ENCODE measurements at regions not wholly inside any gene's neighbourhood (a gene's known extent, or its start where the extent isn't known, plus 50 kb on each side); places are given as distances from the start of the nearest gene placed in this dataset.
"Not testable (repeated sequence)": the region's sequence is repeated elsewhere in the genome, so short reads cannot be mapped to it uniquely, and the experiment has no call there.

DNA sequence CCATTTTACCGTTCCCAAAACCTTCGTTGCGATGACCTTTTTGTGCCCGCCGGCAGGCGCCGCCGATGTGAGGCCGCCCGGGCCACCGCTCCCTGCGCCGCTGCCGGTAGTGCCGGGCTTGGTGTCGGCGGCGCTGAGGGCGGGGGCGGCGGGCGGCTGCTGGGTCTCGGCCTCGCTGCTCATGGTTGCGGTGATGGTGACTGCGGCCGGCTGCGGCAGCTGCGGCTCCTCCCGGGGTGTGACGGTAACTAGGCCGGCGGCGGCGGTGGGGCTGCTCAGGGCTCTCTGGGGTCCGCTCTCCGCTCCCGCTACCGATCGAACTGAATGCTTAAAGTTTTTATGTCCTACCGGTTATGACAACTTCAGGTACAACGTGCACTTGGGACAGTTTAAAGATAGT lies 472.6 kb upstream of the CCDC196 start:
- H3K27ac Mint-ChIP-seq, H3K9me3 Mint-ChIP-seq: not testable (repeated sequence)

DNA sequence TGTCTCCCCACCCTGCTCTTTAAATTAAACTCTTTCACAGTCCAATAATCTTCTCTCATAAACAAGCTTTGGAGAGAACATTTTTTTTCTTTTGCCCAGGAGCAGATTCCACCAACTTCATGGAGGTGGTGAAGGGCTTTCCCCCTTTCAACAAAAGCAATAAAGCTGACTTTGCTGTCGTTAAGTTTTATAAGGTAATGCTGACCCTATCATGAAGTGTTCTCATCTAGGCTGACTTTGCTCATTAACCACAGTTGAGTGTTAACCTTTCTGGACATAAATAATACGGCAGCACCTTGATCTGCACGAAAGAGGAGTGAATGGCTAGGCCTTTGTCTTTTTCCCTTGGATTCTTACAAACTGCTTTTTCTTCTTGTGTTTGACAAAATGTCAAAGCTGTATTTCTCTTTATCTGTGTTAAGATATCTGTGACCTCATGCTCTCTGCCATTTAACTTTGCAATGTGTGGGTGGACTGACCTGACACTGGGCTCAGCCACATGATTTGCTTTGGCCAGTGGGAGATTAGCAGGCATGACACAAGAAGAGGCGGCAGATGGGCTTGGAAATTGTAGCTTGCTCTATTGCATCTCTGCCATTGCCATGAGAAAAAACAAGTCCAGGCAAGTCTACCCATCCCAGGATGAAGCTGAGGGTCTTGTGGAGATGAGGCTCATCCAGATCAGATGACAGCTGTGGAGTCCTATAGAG lies 470.9 kb upstream of the CCDC196 start:
- Mint-ChIP-seq H3K27me3 (ENCODE audit: low read depth) (peaks cover 4% of the 10 kb centered on the region), H3K9me3 (peaks cover 5% of the 10 kb centered on the region), H3K36me3 (ENCODE audit: low read depth) (no peaks in the 10 kb centered on the region), H3K27ac (no peak overlapping the region), H3K4me3 (no peak overlapping the region), H3K4me1 (ENCODE audit: low read depth) (peaks cover 6% of the 10 kb centered on the region)
- no peak for DNase-seq (ENCODE audit: low spot score)

More for the DNA sequence above, 472.6 kb upstream of the CCDC196 start:
- H3K36me3 Mint-ChIP-seq (ENCODE audit: low read depth); DNase-seq (ENCODE audit: low spot score); H3K27me3 Mint-ChIP-seq (ENCODE audit: low read depth); H3K4me1 Mint-ChIP-seq (ENCODE audit: low read depth); H3K4me3 Mint-ChIP-seq: not testable (repeated sequence)

DNA sequence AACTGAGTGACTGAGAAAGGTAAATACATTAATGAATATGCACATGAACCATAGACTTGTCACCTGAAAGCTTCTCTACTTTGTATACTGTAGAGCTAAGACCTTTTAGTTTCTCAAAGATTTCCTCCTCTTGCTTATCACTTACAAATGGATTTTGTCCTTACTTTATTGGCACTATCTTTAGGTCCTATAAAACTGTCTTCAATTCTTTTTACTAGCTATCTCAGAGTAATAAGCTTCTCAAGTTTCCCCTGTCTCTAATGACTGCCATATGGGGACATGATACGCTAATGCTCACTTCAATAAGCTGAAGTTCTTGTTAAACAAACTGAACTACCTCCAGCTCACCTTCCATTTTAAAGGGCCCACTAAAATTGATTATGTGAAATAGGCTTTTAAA lies 468.2 kb upstream of the CCDC196 start:
- DNase-seq (ENCODE audit: low spot score), result no peak
- peaks cover 5% of the 10 kb centered on the region for H3K9me3 Mint-ChIP-seq
- H3K27ac Mint-ChIP-seq, result no peak overlapping the region
- peaks cover 16% of the 10 kb centered on the region for H3K27me3 Mint-ChIP-seq (ENCODE audit: low read depth)
- H3K4me1 Mint-ChIP-seq (ENCODE audit: low read depth), result peaks cover under 1% of the 10 kb centered on the region
- no peak overlapping the region for H3K4me3 Mint-ChIP-seq
- no peaks in the 10 kb centered on the region for H3K36me3 Mint-ChIP-seq (ENCODE audit: low read depth)

DNA sequence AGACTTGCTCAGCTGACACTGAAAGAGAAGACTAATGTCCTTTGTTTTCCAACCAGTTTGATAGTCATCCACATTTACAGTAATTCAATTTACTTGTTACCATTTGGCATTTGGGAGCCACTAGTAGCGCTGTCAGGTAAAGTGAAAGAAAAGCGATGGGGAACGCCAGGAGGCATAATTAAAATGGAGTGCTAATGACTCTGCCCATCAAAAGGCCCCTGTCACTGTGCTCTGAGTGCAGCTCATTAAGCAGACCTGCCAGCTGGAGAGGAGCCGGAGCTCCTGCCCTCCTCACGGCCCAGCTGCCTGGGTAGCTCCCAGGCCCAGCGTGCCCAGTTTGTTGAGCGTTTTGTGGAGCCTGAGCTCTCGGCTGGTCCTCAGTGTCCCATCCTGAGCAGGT lies 463.6 kb upstream of the CCDC196 start:
- Mint-ChIP-seq H3K36me3 (ENCODE audit: low read depth) (no peaks in the 10 kb centered on the region), H3K9me3 (no peaks in the 10 kb centered on the region), H3K4me3 (no peak overlapping the region), H3K4me1 (ENCODE audit: low read depth) (no peaks in the 10 kb centered on the region), H3K27ac (no peak overlapping the region), H3K27me3 (ENCODE audit: low read depth) (peaks cover 16% of the 10 kb centered on the region)
- no peak for DNase-seq (ENCODE audit: low spot score)

DNA sequence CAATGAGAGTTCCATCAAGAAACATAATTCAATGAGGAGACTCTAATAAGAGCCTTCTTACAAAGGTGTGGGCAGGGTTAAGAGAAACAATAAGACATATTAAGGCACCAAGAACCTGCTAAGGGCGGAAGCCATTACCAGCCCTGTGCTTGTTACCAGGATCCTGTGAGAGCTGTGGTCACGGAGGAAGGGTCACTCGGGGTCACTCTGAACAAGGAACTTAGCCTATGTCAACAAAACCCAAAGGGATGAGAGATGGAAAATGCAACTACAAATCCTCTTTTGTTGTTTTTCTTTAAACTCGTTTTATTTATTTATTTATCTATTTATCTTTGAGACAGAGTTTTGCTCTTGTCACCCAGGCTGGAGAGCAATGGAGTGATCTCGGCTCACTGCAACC lies 460.4 kb upstream of the CCDC196 start:
- Mint-ChIP-seq H3K27ac (no peak overlapping the region), H3K9me3 (peaks cover 8% of the 10 kb centered on the region), H3K4me1 (ENCODE audit: low read depth) (no peaks in the 10 kb centered on the region), H3K27me3 (ENCODE audit: low read depth) (peaks cover 13% of the 10 kb centered on the region), H3K4me3 (no peak overlapping the region), H3K36me3 (ENCODE audit: low read depth) (no peaks in the 10 kb centered on the region)
- DNase-seq (ENCODE audit: low spot score), result no peak

DNA sequence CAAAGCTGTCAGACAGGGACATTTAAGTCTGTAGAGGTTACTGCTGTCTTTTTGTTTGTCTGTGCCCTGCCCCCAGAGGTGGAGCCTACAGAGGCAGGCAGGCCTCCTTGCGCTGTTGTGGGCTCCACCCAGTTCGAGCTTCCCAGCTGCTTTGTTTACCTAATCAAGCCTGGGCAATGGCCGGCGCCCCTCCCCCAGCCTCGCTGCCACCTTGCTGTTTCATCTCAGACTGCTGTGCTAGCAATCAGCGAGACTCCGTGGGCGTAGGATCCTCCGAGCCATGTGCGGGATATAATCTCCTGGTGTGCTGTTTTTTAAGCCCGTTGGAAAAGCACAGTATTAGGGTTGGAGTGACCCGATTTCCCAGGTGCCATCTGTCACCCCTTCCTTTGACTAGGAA lies 454.2 kb upstream of the CCDC196 start:
- H3K4me3 Mint-ChIP-seq; DNase-seq (ENCODE audit: low spot score); H3K27ac Mint-ChIP-seq; H3K4me1 Mint-ChIP-seq (ENCODE audit: low read depth); H3K36me3 Mint-ChIP-seq (ENCODE audit: low read depth); H3K27me3 Mint-ChIP-seq (ENCODE audit: low read depth): not testable (repeated sequence)
- H3K9me3 Mint-ChIP-seq, result peaks cover 20% of the 10 kb centered on the region

DNA sequence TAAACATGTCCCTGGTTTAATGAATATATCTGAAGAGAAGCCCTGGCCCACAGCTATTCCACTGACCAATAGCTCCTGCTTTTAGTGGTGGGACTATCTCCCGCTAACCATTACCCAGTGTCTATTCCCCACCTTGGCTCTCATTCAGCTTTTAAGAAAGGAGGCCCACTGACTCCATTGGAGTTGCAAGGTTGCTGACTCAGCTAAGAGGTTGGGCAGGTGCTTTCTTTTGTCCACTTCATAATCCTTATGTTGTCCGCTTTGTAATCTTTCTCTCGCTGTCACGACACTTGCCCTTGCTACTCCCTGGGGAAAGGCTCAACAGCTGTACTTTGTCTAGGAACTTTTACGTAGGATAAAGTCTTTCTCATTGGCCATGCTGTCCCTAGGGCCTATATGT lies 453.4 kb upstream of the CCDC196 start:
- H3K4me1 Mint-ChIP-seq (ENCODE audit: low read depth), result no peaks in the 10 kb centered on the region
- H3K36me3 Mint-ChIP-seq (ENCODE audit: low read depth), result no peaks in the 10 kb centered on the region
- DNase-seq (ENCODE audit: low spot score), result no peak
- no peak overlapping the region for H3K4me3 Mint-ChIP-seq
- H3K27me3 Mint-ChIP-seq (ENCODE audit: low read depth), result peaks cover 6% of the 10 kb centered on the region
- no peak overlapping the region for H3K27ac Mint-ChIP-seq
- peaks cover 20% of the 10 kb centered on the region for H3K9me3 Mint-ChIP-seq

DNA sequence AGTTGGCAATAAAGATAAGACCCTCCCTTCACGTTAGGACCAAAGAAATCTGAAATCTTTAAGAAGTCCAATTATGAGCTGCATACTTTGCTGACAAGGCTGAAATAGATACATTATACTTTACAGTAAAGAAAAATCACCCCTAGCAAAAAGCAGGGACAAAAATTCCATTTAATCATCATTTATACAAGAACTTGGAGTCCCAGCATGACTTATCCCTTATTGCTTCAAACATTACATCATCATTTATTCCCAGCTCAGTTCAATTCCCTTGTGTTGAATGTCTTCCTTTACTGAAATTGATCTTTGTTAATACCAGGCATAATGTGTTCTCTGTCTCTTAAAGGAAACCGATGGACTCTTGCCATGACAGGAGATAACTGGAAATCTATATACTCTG lies 449.6 kb upstream of the CCDC196 start:
- Mint-ChIP-seq H3K9me3 (peaks cover 5% of the 10 kb centered on the region), H3K27me3 (ENCODE audit: low read depth) (peaks cover 20% of the 10 kb centered on the region), H3K27ac (no peak overlapping the region), H3K4me1 (ENCODE audit: low read depth) (no peaks in the 10 kb centered on the region), H3K36me3 (ENCODE audit: low read depth) (no peaks in the 10 kb centered on the region), H3K4me3 (no peak overlapping the region)
- no peak for DNase-seq (ENCODE audit: low spot score)

DNA sequence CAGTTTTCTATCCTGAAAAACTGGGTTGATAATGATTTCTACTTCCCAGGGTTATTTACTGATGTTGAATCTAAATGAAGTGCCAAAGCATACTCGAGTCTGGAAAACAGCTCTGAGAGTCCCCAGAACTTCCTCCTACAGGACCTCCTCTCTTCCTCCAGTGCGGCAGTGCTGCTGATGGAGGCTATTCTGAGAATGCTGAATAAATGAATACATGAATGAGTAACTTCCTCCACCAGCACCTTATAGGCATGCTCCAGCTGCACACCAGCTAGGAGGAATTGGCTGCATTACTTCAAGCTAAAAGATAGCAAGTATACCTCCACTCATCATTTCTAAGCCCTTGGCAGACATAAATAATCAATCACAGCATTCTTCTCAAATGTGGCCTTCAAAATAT lies 448.8 kb upstream of the CCDC196 start:
- Mint-ChIP-seq H3K27ac (no peak overlapping the region), H3K27me3 (ENCODE audit: low read depth) (peaks cover 21% of the 10 kb centered on the region), H3K9me3 (peaks cover 4% of the 10 kb centered on the region), H3K36me3 (ENCODE audit: low read depth) (no peaks in the 10 kb centered on the region), H3K4me1 (ENCODE audit: low read depth) (no peaks in the 10 kb centered on the region), H3K4me3 (no peak overlapping the region)
- DNase-seq (ENCODE audit: low spot score), result no peak

DNA sequence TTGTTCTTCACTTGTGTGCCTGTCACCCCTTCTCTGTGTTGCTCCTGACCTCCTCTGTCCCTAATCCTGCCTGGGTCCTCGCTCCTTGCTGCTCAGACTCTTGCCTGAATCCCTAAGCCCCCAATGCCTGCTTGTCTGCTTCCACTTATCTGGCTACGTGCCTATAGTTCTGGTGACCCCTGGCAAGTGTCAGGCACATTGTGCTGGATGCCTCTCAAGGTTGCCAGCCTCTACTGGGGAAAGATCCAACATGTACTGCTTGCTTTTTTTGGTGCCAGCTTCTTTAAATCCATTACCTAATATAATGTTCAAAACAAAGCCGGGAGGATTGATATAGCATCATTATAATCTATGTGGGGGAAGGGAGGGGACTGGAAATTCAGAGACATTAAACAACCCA lies 448.0 kb upstream of the CCDC196 start:
- H3K27me3 Mint-ChIP-seq (ENCODE audit: low read depth), result peaks cover 21% of the 10 kb centered on the region
- no peak overlapping the region for H3K4me3 Mint-ChIP-seq

DNA sequence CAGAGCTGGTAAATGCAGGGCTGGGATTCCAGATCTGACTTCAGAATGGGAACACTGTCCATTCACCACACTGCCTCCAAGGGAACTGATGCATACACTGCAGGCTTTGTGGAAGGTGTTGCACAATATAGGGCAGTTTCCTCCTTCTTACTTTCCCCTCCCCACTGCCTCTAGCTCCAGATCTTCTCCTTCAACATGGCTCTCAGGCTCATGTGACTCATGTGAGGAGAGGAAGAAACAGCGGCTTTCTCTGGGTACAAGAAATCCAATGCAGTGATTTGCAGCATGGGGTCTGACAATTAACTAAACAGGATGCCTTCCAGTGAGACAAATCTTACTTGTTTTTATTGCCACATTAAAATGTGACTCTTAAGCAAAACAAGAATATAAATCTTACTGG lies 447.6 kb upstream of the CCDC196 start:
- no peak overlapping the region for H3K4me3 Mint-ChIP-seq
- peaks cover 21% of the 10 kb centered on the region for H3K27me3 Mint-ChIP-seq (ENCODE audit: low read depth)
- H3K36me3 Mint-ChIP-seq (ENCODE audit: low read depth), result no peaks in the 10 kb centered on the region
- no peak overlapping the region for H3K27ac Mint-ChIP-seq
- H3K9me3 Mint-ChIP-seq, result no peaks in the 10 kb centered on the region
- no peaks in the 10 kb centered on the region for H3K4me1 Mint-ChIP-seq (ENCODE audit: low read depth)
- DNase-seq (ENCODE audit: low spot score), result no peak

More for the DNA sequence above, 448.0 kb upstream of the CCDC196 start:
- Mint-ChIP-seq H3K27ac (no peak overlapping the region), H3K36me3 (ENCODE audit: low read depth) (no peaks in the 10 kb centered on the region), H3K4me1 (ENCODE audit: low read depth) (no peaks in the 10 kb centered on the region), H3K9me3 (no peaks in the 10 kb centered on the region)
- DNase-seq (ENCODE audit: low spot score), result no peak

DNA sequence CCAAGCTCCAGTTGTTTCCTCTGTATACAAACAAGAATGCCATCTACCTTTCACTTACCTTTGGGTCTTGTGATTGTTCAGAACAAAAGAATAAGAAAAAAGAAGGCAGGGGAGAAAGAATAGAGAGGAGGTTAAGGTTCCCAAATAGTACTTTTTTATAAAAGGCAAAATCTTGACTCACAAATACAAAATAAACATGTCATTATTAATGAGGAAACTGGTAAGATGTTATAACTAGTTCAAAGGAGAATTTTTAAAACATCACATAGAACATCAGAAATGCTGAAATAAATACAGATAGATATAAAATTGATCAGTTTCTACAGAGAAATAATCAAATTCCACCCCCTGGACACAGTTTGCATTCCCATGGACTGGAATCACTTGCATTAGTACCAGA lies 446.7 kb upstream of the CCDC196 start:
- no peak overlapping the region for H3K4me3 Mint-ChIP-seq
- no peak overlapping the region for H3K27ac Mint-ChIP-seq
- H3K36me3 Mint-ChIP-seq (ENCODE audit: low read depth), result no peaks in the 10 kb centered on the region
- peaks cover 17% of the 10 kb centered on the region for H3K27me3 Mint-ChIP-seq (ENCODE audit: low read depth)
- DNase-seq (ENCODE audit: low spot score), result no peak
- H3K9me3 Mint-ChIP-seq, result no peaks in the 10 kb centered on the region
- H3K4me1 Mint-ChIP-seq (ENCODE audit: low read depth), result no peaks in the 10 kb centered on the region

DNA sequence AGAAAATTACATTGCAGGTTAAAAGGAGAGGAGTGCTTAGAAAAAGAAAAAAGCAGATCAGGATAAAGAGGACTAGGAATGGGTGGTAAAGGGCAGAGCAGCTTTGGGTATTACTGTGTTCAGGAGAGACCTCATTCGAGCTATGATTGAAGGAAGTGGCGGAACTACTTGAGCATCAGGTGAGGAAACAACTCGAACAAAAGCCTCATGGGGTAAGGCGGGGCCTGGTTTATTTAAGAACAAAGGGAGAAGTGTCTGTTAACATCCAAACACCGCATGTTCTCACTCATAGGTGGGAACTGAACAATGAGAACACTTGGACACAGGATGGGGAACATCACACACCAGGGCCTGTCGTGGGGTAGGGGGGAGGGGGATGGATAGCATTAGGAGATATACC lies 444.6 kb upstream of the CCDC196 start:
- Mint-ChIP-seq H3K9me3 (no peaks in the 10 kb centered on the region), H3K36me3 (ENCODE audit: low read depth) (no peaks in the 10 kb centered on the region), H3K4me1 (ENCODE audit: low read depth) (no peaks in the 10 kb centered on the region), H3K27me3 (ENCODE audit: low read depth) (peaks cover 20% of the 10 kb centered on the region), H3K27ac (no peak overlapping the region), H3K4me3 (no peak overlapping the region)
- DNase-seq (ENCODE audit: low spot score), result no peak

DNA sequence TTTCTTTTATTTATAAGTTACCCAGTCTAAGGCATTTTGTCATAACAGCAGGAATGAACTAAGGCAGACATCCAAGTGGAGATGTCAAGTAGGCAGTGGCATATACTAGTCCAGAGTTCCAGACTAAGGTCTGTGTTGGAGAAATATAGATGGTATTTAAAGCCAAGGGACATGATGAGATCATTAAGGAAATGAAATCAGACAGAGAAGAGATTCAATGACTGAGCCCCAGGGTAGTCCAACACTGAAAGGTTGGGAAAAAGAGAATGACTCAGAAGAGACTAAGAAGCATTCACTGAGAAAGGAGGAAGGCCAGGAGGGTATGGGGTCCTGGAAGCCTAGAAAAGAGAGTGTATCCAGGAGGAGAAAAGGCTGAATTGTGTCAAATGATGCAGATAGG lies 442.2 kb upstream of the CCDC196 start:
- Mint-ChIP-seq H3K9me3 (no peaks in the 10 kb centered on the region), H3K36me3 (ENCODE audit: low read depth) (no peaks in the 10 kb centered on the region)

DNA sequence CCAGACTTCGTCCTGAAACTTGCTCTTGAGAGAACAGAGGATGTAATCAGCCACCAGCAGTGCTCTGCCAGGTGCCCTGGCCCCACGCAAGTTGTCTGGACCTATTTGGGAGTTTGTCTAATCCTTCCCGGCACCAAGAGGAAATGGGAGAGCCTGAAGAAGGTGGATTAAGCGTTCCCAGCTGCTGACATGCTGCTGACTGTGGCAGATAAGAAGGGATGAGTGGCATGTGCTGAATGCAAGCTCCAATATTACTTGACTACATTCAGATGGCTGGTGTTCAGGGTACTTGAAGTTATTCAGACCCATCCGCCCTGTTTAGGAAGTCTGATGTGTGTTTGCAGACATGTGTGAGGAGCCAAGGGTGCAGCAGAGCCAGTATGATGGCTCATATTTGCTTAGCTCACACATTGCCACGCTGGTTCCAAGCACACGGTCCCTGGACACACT lies 440.6 kb upstream of the CCDC196 start:
- Mint-ChIP-seq H3K27me3 (ENCODE audit: low read depth) (peaks cover 31% of the 10 kb centered on the region), H3K4me3 (no peak overlapping the region), H3K9me3 (no peaks in the 10 kb centered on the region), H3K4me1 (ENCODE audit: low read depth) (no peaks in the 10 kb centered on the region), H3K36me3 (ENCODE audit: low read depth) (no peaks in the 10 kb centered on the region), H3K27ac (no peak overlapping the region)
- no peak for DNase-seq (ENCODE audit: low spot score)

More for the DNA sequence above, 442.2 kb upstream of the CCDC196 start:
- no peak for DNase-seq (ENCODE audit: low spot score)
- no peaks in the 10 kb centered on the region for H3K4me1 Mint-ChIP-seq (ENCODE audit: low read depth)
- H3K4me3 Mint-ChIP-seq, result no peak overlapping the region
- no peak overlapping the region for H3K27ac Mint-ChIP-seq
- peaks cover 25% of the 10 kb centered on the region for H3K27me3 Mint-ChIP-seq (ENCODE audit: low read depth)
